Retinal pigment epithelial cell (primary cell): ENCODE measurements at regions not wholly inside any gene's neighbourhood (a gene's known extent, or its start where the extent isn't known, plus 50 kb on each side); places are given as distances from the start of the nearest gene placed in this dataset.
"Not testable (repeated sequence)": the region's sequence is repeated elsewhere in the genome, so short reads cannot be mapped to it uniquely, and the experiment has no call there.

Source experiments
- DNase-seq: peaks from one replicate; pipeline ENCODE4 v3.0.0-alpha.2; 2010; ENCODE audit warnings: low read depth
- H3K4me3 ChIP-seq: 2 replicates; pipeline ENCODE4 v1.5.1; 2011; ENCODE audit warnings: mild to moderate bottlenecking, low read length, control low read depth, moderate library complexity
- CTCF ChIP-seq: conservative IDR thresholded peaks from 2 replicates; pipeline ENCODE4 v1.5.1; 2011; ENCODE audit warnings: low read depth, low read length, control low read depth, inconsistent platforms

- no peak overlapping the region for H3K4me3 ChIP-seq
- no peak for TF ChIP-seq CTCF
Observed at GRCh38 chr2:94776036-94776435, 95.2 kb upstream of the TEKT4 start.

GRCh38 chr2:94785105-94785504 lies 86.1 kb upstream of the TEKT4 start:
- not testable (repeated sequence) for H3K4me3 ChIP-seq, DNase-seq

More at GRCh38 chr2:94776036-94776435, 95.2 kb upstream of the TEKT4 start:
- DNase-seq = no peak

GRCh38 chr2:94786424-94786823 lies 84.8 kb upstream of the TEKT4 start:
- not testable (repeated sequence) for H3K4me3 ChIP-seq, DNase-seq

- not testable (repeated sequence) for H3K4me3 ChIP-seq, DNase-seq
Observed at GRCh38 chr2:94790169-94790568, 81.1 kb upstream of the TEKT4 start.

GRCh38 chr2:94797235-94797634 lies 74.0 kb upstream of the TEKT4 start:
- H3K4me3 ChIP-seq, DNase-seq: not testable (repeated sequence)
- peak; percentile 44 for TF ChIP-seq CTCF
